GM23338 (cell line): ENCODE measurements at regions not wholly inside any gene's neighbourhood (a gene's known extent, or its start where the extent isn't known, plus 50 kb on each side); places are given as distances from the start of the nearest gene placed in this dataset.

Experiments used
- ATAC-seq: fragments of 200-7000 bp; cut with Tn5 transposase; 3 replicates; pipeline ENCODE4 v1.9.1; 2020
- DNase-seq: peaks from one replicate; pipeline ENCODE4 v3.0.0-alpha.2; 2015; ENCODE audit warnings: low spot score
- H2AFZ ChIP-seq: fragments of 200-600 bp; sonication (generic); 2 replicates; pipeline ENCODE4 v1.8.0; 2016; ENCODE audit warnings: antibody characterized with exemption, mild to moderate bottlenecking, moderate library complexity
- H3F3A ChIP-seq: fragments of 200-600 bp; sonication (generic); replicated peaks from 2 replicates; pipeline ENCODE4 v1.8.0; 2017; ENCODE audit warnings: antibody characterized with exemption, mixed run types, low read depth
- H3K27ac ChIP-seq: fragments of 200-600 bp; sonication (generic); 2 replicates; pipeline ENCODE4 v1.6.1; 2016; ENCODE audit warnings: low read depth
- H3K27me3 ChIP-seq: fragments of 200-600 bp; sonication (generic); 2 replicates; pipeline ENCODE4 v1.8.0; 2016; ENCODE audit warnings: mild to moderate bottlenecking, mixed run types, moderate library complexity; ENCODE audit not compliant: insufficient read depth
- H3K36me3 ChIP-seq: fragments of 200-600 bp; sonication (generic); 2 replicates; pipeline ENCODE4 v1.8.0; 2016; ENCODE audit warnings: mild to moderate bottlenecking; ENCODE audit not compliant: insufficient read depth
- H3K4me1 ChIP-seq: fragments of 200-600 bp; sonication (generic); 2 replicates; pipeline ENCODE4 v1.8.0; 2016; ENCODE audit warnings: mild to moderate bottlenecking, moderate library complexity; ENCODE audit not compliant: insufficient read depth
- H3K4me2 ChIP-seq: fragments of 200-600 bp; sonication (generic); 2 replicates; pipeline ENCODE4 v1.7.1; 2017; ENCODE audit warnings: mixed run types
- H3K4me3 ChIP-seq: fragments of 200-600 bp; sonication (generic); 2 replicates; pipeline ENCODE4 v1.6.1; 2016; ENCODE audit warnings: mixed run types
- H3K79me2 ChIP-seq: fragments of 200-600 bp; sonication (generic); replicated peaks from 2 replicates; pipeline ENCODE4 v1.8.0; 2017; ENCODE audit warnings: mild to moderate bottlenecking; ENCODE audit not compliant: insufficient read depth
- H3K9me2 ChIP-seq: fragments of 200-600 bp; sonication (generic); 2 replicates; pipeline ENCODE4 v1.8.0; 2017; ENCODE audit not compliant: insufficient read depth
- H4K20me1 ChIP-seq: fragments of 200-600 bp; sonication (generic); replicated peaks from 2 replicates; pipeline ENCODE4 v1.8.0; 2017; ENCODE audit warnings: mild to moderate bottlenecking; ENCODE audit not compliant: insufficient read depth
- H3K27ac Mint-ChIP-seq: 2 replicates; pipeline ENCODE4 v1.8.0; 2020; ENCODE audit warnings: inconsistent platforms, mild to moderate bottlenecking, moderate library complexity, mixed read lengths
- H3K27me3 Mint-ChIP-seq: 3 replicates; pipeline ENCODE4 v1.8.0; 2022; ENCODE audit warnings: low read depth, mild to moderate bottlenecking, moderate library complexity, mixed read lengths, inconsistent platforms; ENCODE audit not compliant: insufficient read depth, poor library complexity
- H3K36me3 Mint-ChIP-seq: 3 replicates; pipeline ENCODE4 v1.8.0; 2021; ENCODE audit warnings: low read depth, mild to moderate bottlenecking, inconsistent platforms, moderate library complexity, mixed read lengths
- H3K4me1 Mint-ChIP-seq: 3 replicates; pipeline ENCODE4 v1.8.0; 2020; ENCODE audit warnings: mild to moderate bottlenecking, inconsistent platforms, mixed read lengths
- H3K4me3 Mint-ChIP-seq: 3 replicates; pipeline ENCODE4 v1.8.0; 2021; ENCODE audit warnings: moderate library complexity, mild to moderate bottlenecking, inconsistent platforms, mixed read lengths
- H3K9me3 Mint-ChIP-seq: 3 replicates; pipeline ENCODE4 v1.8.0; 2020; ENCODE audit warnings: moderate library complexity, mild to moderate bottlenecking, inconsistent platforms, mixed read lengths
- CREB1 ChIP-seq: fragments of 250-450 bp; sonication (Bioruptor Pico); IDR thresholded peaks from 2 replicates; pipeline ENCODE4 v1.5.0; 2020; ENCODE audit warnings: low read depth, mild to moderate bottlenecking, moderate library complexity
- CTCF ChIP-seq, 2 experiments: fragments of 200-600 bp in 1 of 2; sonication (generic) in 1 of 2; conservative IDR thresholded peaks; 2 replicates each; pipeline versions ENCODE4 v1.5.1 to v1.6.1; 2016 to 2017; ENCODE audit warnings: antibody characterized with exemption in 2 of 2, low read depth in 2 of 2, mild to moderate bottlenecking in 2 of 2, moderate library complexity in 1 of 2
- ETS1 ChIP-seq: IDR thresholded peaks from 2 replicates; pipeline ENCODE4 v1.6.1; 2016; ENCODE audit warnings: antibody characterized with exemption
- EZH2 ChIP-seq: fragments of 200-600 bp; sonication (generic); IDR thresholded peaks from one replicate; pipeline ENCODE4 v1.8.0; 2017; ENCODE audit warnings: antibody characterized with exemption, mild to moderate bottlenecking, low read depth; ENCODE audit not compliant: unreplicated experiment
- EZH2phosphoT487 ChIP-seq: fragments of 200-600 bp; sonication (generic); IDR thresholded peaks from one replicate; pipeline ENCODE4 v1.8.1; 2018; ENCODE audit warnings: antibody characterized with exemption; ENCODE audit not compliant: unreplicated experiment
- JUNB ChIP-seq: IDR thresholded peaks from one replicate; pipeline ENCODE4 v1.6.1; 2016; ENCODE audit warnings: antibody characterized with exemption; ENCODE audit not compliant: unreplicated experiment
- NANOG ChIP-seq: IDR thresholded peaks from 2 replicates; pipeline ENCODE4 v1.6.1; 2016; ENCODE audit warnings: antibody characterized with exemption, borderline replicate concordance
- POLR2AphosphoS5 ChIP-seq: IDR thresholded peaks from 2 replicates; pipeline ENCODE4 v1.6.1; 2016; ENCODE audit warnings: antibody characterized with exemption, low read depth
- REST ChIP-seq: IDR thresholded peaks from one replicate; pipeline ENCODE4 v1.6.1; 2018; ENCODE audit warnings: antibody characterized with exemption; ENCODE audit not compliant: unreplicated experiment
- STAT1 ChIP-seq: IDR thresholded peaks from one replicate; pipeline ENCODE4 v1.6.1; 2016; ENCODE audit warnings: antibody characterized with exemption; ENCODE audit not compliant: unreplicated experiment
- ZNF114 ChIP-seq: fragments of 250-450 bp; sonication (Bioruptor Pico); IDR thresholded peaks from 2 replicates; pipeline ENCODE4 v1.5.0; 2020; ENCODE audit warnings: mild to moderate bottlenecking, moderate library complexity
- TF ChIP-seq, protein P1 (sequence below): fragments of 250-450 bp; sonication (Bioruptor Pico); IDR thresholded peaks from 2 replicates; pipeline ENCODE4 v1.5.0; 2020; ENCODE audit warnings: mild to moderate bottlenecking, moderate library complexity

DNA sequence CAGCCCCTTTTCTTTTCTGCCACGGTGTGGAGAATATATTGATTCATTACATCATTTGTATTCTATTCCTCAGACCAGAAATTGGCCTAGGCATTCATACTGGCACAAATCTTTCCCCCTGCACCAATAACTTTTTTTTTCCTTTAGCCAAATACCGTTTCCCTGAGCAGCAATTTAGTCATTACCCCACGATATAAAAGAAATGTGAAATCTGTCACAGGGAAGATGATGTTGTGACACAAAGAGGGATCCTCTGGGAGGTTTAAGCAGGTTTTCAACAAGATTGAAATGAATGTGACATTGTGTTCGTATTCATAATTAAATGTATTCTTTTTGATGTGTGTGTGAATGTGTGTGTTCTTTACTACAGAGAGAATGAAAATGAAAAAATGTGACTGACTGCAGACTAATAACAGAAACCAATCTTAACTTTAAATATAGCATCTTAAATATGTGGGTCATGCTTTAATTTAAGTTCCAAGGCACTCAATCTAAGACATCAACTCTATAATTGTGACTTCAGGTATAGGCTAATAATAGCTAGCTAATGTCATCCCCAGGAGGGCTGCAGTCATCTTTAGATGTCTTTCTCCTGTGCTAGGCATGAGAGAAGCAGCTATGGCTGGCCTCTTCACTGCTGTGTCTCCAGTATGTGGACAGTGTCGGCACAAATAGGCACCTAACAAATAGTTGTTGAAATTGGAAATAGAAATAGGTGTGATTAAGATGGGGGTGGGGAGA lies 177.7 kb downstream of the BTBD3 start:
- no peaks in the 10 kb centered on the region for H3K36me3 Mint-ChIP-seq
- TF ChIP-seq STAT1 (no peak), REST (no peak), ETS1 (no peak), JUNB (no peak), NANOG (no peak), ZNF114 (no peak), CREB1 (CRISPR knock-in tag) (no peak), POLR2AphosphoS5 (no peak), EZH2phosphoT487 (no peak), EZH2 (no peak), CTCF (conservative IDR thresholded peaks at IDR 0.05; ENCODE audit: low read depth in 2 of 2) (no peak)
- TF ChIP-seq, protein P1, sequence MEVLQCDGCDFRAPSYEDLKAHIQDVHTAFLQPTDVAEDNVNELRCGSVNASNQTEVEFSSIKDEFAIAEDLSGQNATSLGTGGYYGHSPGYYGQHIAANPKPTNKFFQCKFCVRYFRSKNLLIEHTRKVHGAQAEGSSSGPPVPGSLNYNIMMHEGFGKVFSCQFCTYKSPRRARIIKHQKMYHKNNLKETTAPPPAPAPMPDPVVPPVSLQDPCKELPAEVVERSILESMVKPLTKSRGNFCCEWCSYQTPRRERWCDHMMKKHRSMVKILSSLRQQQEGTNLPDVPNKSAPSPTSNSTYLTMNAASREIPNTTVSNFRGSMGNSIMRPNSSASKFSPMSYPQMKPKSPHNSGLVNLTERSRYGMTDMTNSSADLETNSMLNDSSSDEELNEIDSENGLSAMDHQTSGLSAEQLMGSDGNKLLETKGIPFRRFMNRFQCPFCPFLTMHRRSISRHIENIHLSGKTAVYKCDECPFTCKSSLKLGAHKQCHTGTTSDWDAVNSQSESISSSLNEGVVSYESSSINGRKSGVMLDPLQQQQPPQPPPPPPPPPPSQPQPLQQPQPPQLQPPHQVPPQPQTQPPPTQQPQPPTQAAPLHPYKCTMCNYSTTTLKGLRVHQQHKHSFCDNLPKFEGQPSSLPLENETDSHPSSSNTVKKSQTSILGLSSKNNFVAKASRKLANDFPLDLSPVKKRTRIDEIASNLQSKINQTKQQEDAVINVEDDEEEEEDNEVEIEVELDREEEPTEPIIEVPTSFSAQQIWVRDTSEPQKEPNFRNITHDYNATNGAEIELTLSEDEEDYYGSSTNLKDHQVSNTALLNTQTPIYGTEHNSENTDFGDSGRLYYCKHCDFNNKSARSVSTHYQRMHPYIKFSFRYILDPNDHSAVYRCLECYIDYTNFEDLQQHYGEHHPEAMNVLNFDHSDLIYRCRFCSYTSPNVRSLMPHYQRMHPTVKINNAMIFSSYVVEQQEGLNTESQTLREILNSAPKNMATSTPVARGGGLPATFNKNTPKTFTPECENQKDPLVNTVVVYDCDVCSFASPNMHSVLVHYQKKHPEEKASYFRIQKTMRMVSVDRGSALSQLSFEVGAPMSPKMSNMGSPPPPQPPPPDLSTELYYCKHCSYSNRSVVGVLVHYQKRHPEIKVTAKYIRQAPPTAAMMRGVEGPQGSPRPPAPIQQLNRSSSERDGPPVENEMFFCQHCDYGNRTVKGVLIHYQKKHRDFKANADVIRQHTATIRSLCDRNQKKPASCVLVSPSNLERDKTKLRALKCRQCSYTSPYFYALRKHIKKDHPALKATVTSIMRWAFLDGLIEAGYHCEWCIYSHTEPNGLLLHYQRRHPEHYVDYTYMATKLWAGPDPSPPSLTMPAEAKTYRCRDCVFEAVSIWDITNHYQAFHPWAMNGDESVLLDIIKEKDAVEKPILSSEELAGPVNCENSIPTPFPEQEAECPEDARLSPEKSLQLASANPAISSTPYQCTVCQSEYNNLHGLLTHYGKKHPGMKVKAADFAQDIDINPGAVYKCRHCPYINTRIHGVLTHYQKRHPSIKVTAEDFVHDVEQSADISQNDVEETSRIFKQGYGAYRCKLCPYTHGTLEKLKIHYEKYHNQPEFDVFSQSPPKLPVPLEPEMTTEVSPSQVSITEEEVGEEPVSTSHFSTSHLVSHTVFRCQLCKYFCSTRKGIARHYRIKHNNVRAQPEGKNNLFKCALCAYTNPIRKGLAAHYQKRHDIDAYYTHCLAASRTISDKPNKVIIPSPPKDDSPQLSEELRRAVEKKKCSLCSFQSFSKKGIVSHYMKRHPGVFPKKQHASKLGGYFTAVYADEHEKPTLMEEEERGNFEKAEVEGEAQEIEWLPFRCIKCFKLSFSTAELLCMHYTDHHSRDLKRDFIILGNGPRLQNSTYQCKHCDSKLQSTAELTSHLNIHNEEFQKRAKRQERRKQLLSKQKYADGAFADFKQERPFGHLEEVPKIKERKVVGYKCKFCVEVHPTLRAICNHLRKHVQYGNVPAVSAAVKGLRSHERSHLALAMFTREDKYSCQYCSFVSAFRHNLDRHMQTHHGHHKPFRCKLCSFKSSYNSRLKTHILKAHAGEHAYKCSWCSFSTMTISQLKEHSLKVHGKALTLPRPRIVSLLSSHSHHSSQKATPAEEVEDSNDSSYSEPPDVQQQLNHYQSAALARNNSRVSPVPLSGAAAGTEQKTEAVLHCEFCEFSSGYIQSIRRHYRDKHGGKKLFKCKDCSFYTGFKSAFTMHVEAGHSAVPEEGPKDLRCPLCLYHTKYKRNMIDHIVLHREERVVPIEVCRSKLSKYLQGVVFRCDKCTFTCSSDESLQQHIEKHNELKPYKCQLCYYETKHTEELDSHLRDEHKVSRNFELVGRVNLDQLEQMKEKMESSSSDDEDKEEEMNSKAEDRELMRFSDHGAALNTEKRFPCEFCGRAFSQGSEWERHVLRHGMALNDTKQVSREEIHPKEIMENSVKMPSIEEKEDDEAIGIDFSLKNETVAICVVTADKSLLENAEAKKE (CRISPR knock-in tag): no peak
- no peak for ATAC-seq

More for the DNA sequence above, 177.7 kb downstream of the BTBD3 start:
- H2AFZ ChIP-seq: no peak overlapping the region
- no peak overlapping the region for H3K4me3 ChIP-seq
- H3K36me3 ChIP-seq: no peaks in the 10 kb centered on the region
- H3K4me1 ChIP-seq: no peaks in the 10 kb centered on the region
- Mint-ChIP-seq H3K9me3 (no peaks in the 10 kb centered on the region), H3K4me1 (no peaks in the 10 kb centered on the region), H3K27me3 (no peaks in the 10 kb centered on the region), H3K4me3 (no peak overlapping the region), H3K27ac (no peak overlapping the region)
- H3K9me2 ChIP-seq: 0 out of 2 replicates have a peak, but pooled peaks cover 3% of the 10 kb centered on the region
- DNase-seq: no peak
- no peaks in the 10 kb centered on the region for H3K27me3 ChIP-seq
- no peaks in the 10 kb centered on the region for H4K20me1 ChIP-seq
- no peaks in the 10 kb centered on the region for H3K79me2 ChIP-seq
- H3F3A ChIP-seq: no peaks in the 10 kb centered on the region
- H3K27ac ChIP-seq: no peak overlapping the region
- H3K4me2 ChIP-seq: no peak overlapping the region
